C4-2B (cell line): ENCODE measurements at regions not wholly inside any gene's neighbourhood (a gene's known extent, or its start where the extent isn't known, plus 50 kb on each side); places are given as distances from the start of the nearest gene placed in this dataset.

ENCODE experiments used
- H3K27ac ChIP-seq: fragments of 450-650 bp; 2 replicates; pipeline ENCODE4 v1.5.1; 2017
- CTCF ChIP-seq: fragments of 450-650 bp; conservative IDR thresholded peaks from 2 replicates; pipeline ENCODE4 v1.5.1; 2017; ENCODE audit warnings: mild to moderate bottlenecking
- ZFX ChIP-seq: fragments of 450-650 bp; IDR thresholded peaks from 2 replicates; pipeline ENCODE4 v1.6.1; 2017

DNA sequence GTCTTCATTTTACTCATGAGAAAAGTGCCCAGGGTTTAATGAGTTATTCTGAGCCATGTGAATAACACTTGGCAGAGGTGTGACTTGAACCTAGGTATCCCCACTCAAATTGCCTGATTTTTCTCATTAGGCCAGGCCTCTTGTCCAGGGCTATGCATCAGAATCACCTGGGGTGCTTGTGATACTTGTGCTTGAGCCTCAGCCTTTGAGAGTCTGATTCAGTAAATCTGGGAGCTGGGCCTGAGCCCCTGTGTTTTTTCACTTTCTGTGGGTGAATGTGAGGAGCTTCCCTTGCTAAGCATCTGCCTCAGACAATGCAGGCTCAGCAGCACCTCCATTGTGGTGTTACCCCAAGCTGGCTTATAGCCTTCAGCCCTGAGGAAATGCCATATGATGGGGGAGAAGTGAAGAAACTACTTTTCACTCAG lies 127.1 kb downstream of the S1PR1 start:
- TF ChIP-seq CTCF (no peak), ZFX (no peak)
- no peak overlapping the region for H3K27ac ChIP-seq

DNA sequence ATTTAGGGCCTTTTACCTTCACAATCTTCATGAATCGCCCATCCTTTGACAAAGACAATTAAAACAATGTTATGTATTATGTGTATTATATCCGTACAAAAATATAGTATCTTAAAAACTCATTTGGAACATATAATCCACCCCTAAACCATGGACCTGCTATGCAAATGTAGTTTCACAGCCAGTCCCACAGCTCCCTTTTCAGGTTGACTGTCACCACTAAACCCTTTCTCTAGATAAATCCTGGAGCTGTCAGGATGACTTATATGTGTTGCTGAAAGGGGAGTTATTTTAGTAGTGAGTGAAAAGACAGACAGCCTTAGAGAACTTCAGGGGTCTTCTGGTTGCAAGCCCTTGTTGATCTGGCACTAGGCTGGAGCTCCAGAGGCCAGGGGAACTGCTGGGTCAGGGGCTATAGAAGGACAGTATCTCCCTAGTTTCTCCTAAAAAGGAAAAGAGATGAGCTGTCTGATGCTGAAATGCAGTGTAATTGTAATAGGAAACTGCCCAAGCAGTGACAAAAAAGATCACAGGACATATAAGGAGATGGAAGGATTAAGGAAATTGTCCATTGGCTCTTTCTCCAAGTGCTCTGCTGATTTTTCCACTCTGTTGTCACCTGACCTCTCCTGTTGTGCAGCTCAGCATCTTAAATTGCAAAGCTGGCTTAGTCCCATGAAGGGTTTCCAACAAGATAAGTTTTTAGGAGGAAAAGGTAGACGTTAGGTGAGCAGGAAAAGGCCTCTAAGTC lies 127.7 kb downstream of the S1PR1 start:
- H3K27ac ChIP-seq, result no peak overlapping the region
- no peak for TF ChIP-seq CTCF
- no peak for TF ChIP-seq ZFX

DNA sequence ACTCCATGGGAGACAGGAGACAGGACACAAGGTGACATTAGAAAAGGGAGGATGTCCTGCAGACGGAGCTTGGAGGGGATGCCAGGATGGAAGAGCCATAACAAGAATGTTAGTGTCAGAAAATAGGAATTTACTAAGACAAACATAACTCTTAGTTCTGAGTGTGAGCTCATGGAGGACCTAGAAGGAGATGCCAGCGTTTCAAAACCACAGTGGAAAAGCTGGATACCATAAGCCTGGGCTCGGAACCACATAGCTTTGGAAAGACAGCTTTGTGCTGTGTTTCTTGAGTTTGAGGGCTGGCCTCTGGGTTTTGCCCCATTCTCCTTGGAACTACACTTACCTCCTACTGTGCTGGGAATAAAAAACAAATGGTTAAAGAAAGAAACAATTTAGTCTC lies 128.4 kb downstream of the S1PR1 start:
- no peak for TF ChIP-seq CTCF
- no peak for TF ChIP-seq ZFX
- H3K27ac ChIP-seq, result no peak overlapping the region

GRCh38 chr1:101365878-101366277 lies 129.1 kb downstream of the S1PR1 start:
- no peak overlapping the region for H3K27ac ChIP-seq
- TF ChIP-seq CTCF (no peak), ZFX (no peak)

DNA sequence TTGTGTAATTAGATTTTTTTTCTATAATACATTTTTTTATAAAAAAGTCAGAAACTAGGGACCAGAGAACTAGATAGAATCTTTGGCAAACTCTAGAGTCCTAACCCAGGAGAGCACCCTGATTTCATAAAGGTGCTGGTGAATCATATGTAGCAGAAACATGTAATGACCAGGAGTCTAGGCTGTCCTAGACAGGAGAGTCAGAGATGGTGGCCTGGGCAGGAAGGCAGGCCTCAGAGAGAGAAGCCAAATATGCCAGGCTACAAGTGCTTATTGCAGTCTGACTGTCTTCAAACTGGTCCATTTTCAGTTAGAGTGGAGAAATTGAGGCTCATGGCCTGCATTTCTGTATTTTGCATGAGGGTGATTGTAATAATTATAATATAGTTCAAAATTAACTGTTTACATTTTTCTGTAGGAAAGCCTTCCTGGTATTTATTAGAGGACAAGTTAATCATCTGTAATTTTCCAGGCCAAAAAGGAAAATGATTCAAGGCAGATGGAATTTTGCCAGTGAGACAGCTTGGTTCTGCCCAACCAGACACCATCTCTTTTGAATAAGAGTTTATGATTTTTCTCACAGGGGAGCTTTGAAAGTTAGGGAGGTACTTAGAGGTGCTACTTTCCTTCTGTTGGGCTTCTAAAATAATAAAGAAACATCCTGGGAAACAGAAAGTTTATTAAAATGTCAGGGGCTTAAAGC lies 129.8 kb downstream of the S1PR1 start:
- TF ChIP-seq CTCF (no peak), ZFX (no peak)
- H3K27ac ChIP-seq, result no peak overlapping the region

DNA sequence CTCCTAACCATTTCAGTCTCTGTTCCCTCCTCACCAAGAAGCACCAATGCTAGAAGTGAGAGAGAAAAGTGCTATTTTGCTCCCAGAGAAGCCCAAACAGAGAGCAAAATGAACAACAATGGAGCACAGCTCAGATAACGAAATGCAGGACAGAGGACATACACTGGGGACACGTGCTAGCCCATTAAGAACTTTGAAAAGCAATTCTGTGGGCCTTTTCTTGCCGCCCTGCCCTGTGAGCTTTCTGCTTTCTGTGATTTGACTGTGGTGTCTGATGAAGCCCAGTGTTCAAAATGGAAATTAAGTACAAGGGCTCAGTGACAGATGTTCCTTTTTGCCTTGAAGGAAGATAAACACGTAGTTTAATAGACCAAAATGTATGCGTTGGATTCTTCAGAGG lies 130.8 kb downstream of the S1PR1 start:
- TF ChIP-seq ZFX, result no peak
- TF ChIP-seq CTCF, result no peak
- no peak overlapping the region for H3K27ac ChIP-seq

- H3K27ac ChIP-seq, result no peak overlapping the region
- TF ChIP-seq ZFX (no peak), CTCF (no peak)
These were observed 133.7 kb downstream of the S1PR1 start for GRCh38 chr1:101370488-101370887.
